22Rv1 (cell line): ENCODE measurements at regions not wholly inside any gene's neighbourhood (a gene's known extent, or its start where the extent isn't known, plus 50 kb on each side); places are given as distances from the start of the nearest gene placed in this dataset.

Experiments used
- CTCF ChIP-seq: fragments of 450-650 bp; IDR thresholded peaks from 2 replicates; pipeline ENCODE4 v1.5.1; 2017; ENCODE audit warnings: mild to moderate bottlenecking
- ZFX ChIP-seq: fragments of 450-650 bp; IDR thresholded peaks from 2 replicates; pipeline ENCODE4 v1.6.1; 2017; ENCODE audit warnings: antibody characterized with exemption, borderline replicate concordance

- TF ChIP-seq CTCF, result no peak
- no peak for TF ChIP-seq ZFX
Observed at GRCh38 chr12:113723631-113724030, 242.5 kb downstream of the RBM19 start.
